T-helper 1 cell (primary cell): ENCODE measurements at regions not wholly inside any gene's neighbourhood (a gene's known extent, or its start where the extent isn't known, plus 50 kb on each side); places are given as distances from the start of the nearest gene placed in this dataset.

ENCODE experiments used
- DNase-seq, 5 donors: peaks; one replicate each; pipeline ENCODE4 v3.0.0-alpha.2; 2012 to 2020

GRCh38 chr7:80403686-80404241, 108.1 kb downstream of the GNAT3 start:
- no peak for DNase-seq

DNA sequence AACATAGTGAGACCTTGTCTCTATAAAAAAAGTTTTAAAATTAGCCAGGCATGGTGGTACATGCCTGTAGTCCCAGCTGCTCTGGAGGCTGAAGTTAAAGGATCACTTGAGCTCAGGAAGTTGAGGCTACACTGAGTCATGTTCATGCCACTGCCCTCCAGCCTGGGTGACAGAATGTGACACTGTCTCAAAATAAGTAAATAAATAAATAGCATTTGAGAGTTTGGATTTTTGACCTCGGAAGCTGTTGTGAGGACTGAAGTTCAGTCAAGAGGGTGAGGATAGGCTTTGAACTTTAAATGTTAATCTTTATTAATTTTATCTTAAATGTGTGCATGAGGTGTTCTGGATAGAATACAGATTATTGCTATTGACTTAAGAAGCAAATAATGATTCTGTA, 110.2 kb downstream of the GNAT3 start:
- no peak for DNase-seq

GRCh38 chr7:80393786-80394185, 118.1 kb downstream of the GNAT3 start:
- no peak for DNase-seq

DNA sequence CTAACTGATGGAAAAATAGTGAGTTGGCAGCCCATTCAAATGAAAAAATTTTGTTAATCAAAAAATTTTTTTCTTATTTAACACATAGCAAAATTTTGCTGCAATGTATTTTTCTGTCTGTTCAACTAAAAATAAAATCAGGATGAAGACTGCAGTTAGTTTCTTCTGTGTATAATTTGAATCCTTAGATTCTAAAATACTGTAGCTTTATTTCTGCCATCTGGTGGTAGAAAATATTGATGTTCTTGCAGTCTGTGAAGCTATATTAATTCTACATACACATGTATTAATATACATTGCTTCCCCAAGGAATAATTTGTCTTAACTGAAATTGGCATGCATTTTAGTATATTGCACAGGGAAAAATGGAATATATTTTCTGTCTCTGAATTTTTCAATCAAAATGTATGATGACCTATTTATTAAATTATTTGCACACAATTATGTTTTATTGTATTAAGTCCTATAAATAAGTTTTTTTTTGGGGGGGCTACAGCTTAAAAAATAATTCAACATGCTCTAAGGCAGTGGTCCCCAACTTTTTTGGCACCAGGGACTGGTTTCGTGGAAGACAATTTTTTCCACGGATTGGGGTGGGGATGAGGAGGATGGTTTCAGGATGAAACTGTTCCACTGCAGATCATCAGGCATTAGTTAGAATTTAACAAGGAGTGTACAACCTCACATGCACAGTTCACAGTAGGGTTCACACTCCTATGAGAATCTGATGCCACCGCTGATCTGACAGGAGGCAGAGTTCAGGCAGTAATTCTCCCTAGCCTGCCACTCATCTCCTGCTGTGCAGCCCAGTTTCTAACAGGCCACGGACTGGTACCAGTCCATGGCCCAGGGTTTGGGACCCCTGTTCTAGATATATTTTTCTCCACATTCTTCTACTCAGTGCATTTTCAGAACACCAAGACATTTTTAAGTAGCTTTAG, 119.4 kb downstream of the GNAT3 start:
- no peak for DNase-seq

GRCh38 chr7:80387634-80388193, 124.2 kb downstream of the GNAT3 start:
- DNase-seq, result no peak

DNA sequence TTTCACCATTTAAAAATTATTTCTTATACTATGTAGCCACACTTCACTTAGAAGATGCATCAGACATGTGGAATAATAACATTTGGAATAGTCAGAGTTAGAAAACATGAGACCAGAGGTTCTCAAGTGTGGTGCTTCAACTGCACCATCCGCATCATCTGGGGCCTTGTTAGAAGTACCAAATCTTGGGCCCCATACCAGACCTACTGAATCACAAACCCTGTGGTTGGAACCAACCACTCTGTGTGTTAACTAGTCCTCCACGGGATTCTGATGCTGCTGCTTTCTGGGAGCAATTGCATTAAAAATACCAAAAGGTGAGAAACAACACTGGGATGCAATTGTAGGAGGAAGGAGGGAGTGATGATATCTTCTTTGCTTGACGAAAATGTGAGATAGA, 125.2 kb downstream of the GNAT3 start:
- DNase-seq, result no peak

DNA sequence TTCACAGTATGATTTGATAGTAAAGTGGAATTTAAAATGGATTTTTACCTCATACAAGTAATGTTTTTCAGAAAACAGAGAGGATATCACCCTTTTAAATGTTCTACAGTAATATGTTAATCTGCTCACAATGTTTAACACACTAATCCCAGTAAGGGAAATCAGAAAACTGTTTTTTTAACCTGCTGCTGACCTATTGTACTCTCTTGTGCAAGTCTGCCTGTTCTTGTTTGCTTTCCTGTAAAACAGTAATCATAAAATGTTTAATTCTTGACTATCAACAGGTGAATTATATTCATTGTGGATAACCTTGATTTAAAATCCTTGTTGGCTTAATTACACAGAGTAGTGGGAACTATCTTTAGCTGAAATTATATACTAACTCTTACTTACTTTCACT, 126.4 kb downstream of the GNAT3 start:
- DNase-seq, result no peak

GRCh38 chr7:80380957-80381356, 130.9 kb downstream of the GNAT3 start:
- no peak for DNase-seq

- no peak for DNase-seq
Measured at GRCh38 chr7:80379034-80379982, 132.6 kb downstream of the GNAT3 start.

DNA sequence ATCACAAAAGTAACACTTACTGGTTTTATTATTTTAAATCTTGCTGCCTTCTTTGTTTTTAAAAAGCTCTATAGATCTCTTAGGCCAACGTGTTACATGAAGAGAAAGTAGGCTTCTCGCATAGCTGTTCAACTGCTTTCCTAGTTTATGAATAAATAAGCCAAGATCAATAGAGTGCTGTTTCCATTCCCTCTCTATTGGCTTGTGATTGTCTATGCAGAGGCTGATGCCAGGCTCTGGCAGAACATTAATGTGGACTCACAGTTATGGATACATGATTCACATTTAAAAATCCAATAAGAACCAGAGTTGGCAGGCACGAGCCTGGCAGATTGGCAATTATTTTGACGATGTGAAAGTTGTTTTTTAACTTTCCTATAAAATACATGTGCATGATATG, 137.5 kb downstream of the GNAT3 start:
- DNase-seq, result no peak

DNA sequence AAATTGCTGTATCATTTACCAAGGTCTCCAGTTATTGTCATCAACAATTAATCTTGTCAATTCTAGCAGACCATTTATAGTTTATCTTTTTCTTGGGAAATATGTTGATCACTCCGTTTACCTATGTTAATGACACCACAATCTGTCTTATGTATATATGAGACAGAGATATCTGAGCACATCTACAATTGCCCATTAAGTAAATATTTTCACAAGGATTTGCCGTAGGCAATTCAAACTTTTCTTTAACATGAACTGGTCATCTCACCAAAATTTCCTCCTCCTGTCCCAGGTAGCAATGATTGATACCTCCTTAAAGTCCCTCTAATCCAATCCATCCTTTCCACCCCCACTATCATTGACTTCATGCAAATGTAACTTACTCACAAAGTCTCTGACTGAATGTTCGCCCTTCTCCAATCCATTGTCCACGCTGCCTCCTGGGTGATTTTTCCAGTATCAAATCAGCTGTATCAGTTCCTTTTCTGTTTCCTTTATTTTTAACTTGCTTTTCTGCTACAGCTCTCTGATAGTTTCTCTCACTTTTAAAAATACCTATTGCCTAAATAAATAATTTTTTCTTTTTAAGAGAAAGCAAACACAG, 138.3 kb downstream of the GNAT3 start:
- no peak for DNase-seq

GRCh38 chr7:80372415-80372814, 139.4 kb downstream of the GNAT3 start:
- DNase-seq, result no peak

- DNase-seq, result no peak
Measured at GRCh38 chr7:80370587-80370986, 141.3 kb downstream of the GNAT3 start.

DNA sequence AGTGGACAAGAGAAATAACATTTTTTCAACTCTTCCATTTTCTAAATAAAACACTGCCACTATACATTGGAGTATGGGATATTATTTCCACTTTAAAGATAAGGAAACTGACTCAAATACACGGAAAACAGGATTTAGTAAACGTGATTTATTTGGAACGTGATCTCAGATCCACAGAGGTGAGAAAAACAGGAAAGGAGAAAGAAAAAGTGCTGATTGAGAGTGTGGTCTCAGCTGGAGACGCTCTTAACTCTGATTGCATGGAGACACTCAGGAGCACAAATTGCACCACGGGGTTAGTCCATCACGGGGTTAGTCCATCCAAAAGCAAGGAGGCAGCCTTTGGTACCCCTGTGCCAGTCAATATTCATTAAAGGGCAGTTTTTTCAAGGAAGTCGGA, 142.5 kb downstream of the GNAT3 start:
- no peak for DNase-seq

DNA sequence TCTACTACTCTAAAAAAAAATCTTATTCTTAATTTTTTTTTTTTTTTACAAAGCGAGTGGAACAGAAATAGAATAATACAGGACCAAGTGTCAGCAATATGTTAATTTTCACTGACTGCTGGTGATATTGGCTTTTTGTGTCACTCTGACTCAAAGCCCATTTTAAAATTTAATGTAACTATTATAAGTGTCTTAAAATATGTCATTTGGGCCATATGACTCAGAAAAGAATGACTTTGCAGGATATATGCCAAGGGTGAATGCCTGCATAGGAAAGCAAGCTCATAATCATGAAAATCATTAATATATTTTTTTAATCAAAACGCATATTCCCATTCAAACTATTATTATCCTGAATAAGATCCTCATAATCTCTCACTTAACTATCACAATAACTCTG, 149.2 kb downstream of the GNAT3 start:
- no peak for DNase-seq

GRCh38 chr7:80362010-80362618, 149.8 kb downstream of the GNAT3 start:
- DNase-seq, result no peak

- no peak for DNase-seq
Measured at GRCh38 chr7:80359476-80359875, 152.4 kb downstream of the GNAT3 start.

DNA sequence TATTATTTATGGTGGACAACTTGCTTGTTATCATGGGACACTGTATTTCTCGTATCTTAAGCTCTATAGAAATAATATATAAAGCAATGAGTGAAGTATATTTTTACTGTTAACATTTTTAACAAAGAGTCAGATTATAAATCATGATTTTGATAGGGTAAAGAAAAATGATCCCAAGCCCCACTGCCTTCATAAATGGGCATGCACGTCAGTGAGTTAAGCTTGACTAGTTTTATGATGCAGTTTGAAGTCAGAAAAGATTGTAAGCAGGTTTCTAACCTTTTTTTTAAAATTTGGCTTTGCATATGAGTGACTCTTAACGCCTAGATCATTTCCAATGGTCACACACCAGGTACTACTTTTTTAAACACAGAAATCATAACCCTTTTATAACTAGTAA, 152.8 kb downstream of the GNAT3 start:
- DNase-seq, result no peak

- DNase-seq, result no peak
Measured at GRCh38 chr7:80357530-80357929, 154.3 kb downstream of the GNAT3 start.

DNA sequence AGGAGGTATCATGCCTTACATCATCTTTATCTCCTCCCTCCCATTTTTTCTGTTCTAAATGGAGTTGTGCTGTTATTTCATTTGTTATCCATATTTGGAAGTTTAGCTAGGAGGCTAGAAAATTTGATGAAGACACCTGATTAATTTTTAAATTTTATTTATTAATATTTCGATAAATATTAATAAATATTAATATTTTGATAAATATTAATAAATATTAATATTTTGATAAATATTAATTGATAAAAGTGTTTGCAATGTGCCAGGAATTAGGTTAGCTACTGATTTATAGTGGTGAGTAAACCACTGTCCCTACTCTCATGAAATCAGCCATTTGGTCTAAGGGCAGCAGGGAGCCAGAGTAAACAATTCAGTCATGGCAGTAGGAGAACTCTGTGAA, 161.4 kb downstream of the GNAT3 start:
- no peak for DNase-seq

DNA sequence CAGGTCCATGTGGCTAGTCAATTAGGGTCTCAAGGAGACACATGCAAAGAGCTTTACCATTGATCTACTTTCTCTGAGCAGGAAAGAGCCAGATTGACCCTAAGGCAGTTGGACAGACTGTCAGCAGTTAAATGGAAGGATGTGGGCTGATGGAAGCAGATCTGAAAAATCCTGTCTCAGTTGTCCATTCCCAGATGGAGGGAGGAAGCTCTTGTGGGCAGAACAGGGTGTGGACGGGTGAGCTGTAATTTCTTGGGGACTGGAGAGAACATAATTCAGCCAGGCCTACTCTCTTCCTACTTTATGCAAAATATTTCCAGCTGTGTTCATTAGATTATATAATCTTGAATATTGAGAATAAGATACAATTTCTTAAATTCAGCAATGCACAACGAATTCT, 163.6 kb downstream of the GNAT3 start:
- DNase-seq, result no peak

- DNase-seq, result no peak
Measured at GRCh38 chr7:80347173-80347572, 164.7 kb downstream of the GNAT3 start.
